GM18517 (cell line): ENCODE measurements at regions not wholly inside any gene's neighbourhood (a gene's known extent, or its start where the extent isn't known, plus 50 kb on each side); places are given as distances from the start of the nearest gene placed in this dataset.
"Not testable (repeated sequence)": the region's sequence is repeated elsewhere in the genome, so short reads cannot be mapped to it uniquely, and the experiment has no call there.

Source experiments
- ATAC-seq: cut with Tn5 transposase; IDR thresholded peaks from one replicate; pipeline ENCODE4 v1.9.1; 2021; ENCODE audit warnings: mild to moderate bottlenecking, moderate library complexity; ENCODE audit not compliant: unreplicated experiment

DNA sequence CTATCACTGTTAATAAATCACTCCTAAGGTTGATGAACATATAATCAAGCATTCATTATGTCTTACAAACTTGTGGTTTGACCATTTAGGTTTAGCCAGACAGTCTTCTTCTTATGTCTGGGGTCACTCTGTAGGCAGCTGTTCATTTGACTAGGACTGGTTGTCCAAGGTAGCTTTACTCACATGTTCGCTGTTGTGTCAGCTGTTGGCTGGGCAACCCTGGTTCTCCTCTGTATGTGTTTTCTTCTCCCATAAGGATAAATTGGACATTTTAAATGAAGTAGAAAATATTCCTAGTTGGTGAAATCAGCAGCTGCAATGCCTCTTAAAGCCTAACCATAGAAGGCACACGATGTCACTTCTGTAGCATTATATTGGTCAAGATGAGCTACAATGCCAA is 635.1 kb downstream of the EPHA3 start:
- no peak for ATAC-seq

DNA sequence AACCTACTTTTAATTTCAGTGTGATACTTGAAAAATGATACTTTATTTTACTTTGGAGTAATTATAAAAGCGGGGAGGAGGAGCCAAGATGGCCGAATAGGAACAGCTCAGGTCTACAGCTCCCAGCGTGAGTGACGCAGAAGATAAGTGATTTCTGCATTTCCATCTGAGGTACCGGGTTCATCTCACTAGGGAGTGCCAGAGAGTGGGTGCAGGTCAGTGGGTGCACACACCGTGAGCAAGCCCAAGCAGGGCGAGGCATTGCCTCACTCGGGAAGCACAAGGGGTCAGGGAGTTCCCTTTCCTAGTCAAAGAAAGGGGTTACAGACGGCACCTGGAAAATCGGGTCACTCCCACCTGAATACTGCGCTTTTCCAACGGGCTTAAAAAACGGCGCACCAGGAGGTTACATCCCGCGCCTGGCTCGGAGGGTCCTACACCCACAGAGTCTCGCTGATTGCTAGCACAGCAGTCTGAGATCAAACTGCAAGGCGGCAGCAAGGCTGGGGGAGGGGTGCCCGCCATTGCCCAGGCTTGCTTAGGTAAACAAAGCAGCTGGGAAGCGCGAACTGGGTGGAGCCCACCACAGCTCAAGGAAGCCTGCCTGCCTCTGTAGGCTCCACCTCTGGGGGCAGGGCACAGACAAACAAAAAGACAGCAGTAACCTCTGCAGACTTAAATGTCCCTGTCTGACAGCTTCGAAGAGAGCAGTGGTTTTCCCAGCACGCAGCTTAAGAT is 640.3 kb downstream of the EPHA3 start:
- not testable (repeated sequence) for ATAC-seq

DNA sequence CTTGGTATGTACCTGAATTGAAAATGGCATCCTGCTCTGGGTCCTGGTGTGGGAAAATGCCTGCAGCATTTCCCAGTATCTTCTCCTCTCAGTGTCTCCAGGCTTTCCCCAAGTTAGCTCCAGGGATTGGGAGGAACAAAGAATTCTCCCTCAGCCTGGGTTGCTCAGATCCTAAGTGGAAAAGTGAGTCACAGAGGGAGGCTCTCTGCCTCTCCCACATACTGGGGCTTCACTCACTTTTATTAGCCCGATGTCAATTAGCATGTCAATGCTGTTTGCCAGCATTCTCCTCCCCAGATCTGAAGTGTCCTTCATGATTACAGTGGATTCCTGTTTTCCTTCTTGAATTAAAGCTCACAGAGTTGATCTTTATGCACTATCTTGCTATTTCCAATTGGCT is 655.0 kb downstream of the EPHA3 start:
- ATAC-seq, result no peak

DNA sequence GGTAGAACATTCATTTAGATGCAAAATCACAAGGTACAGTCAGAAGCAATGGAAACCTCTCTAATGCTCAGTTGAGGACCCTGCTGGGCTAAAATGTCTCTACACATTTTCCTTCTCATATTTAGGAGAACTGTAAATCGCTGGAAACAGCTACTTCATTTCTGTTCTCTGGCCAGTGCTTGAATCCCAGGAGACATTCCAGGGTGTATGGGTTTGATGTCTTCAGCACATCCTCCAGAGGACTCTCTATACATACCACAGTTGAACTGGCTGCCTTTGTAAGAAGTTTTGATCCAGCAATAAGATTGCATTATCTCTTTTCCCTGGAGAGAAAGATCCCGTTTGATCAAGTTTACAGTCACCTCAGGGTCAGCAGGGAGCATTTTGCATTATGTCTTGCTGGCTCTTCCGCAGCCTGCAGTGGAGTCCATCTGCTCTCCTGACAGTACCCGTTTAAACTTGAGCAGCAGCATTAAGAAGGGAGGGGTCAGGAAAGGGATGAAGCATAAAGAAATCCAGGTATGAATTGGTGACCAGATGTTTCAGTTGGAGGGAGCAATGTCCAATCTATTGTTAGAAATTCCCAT is 676.0 kb downstream of the EPHA3 start:
- no peak for ATAC-seq

DNA sequence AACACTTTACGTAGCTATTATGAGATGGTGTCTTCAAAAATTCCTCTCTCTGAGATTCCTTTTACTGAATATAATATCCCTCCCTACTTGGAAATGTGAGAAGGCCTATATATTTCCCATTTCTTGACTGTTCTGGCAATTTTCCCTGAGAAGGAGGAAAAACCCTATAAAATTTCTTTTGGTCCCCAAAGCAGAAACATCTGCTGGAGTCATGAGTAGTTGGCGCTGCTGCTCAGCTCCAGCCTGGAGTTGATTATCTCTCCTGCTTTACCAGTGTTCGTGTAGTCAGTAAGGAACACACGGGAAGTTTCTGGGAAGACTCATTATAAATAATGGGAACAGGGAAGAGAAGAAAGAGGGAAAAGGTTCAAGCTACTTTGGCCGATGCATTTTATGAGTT is 680.1 kb downstream of the EPHA3 start:
- no peak for ATAC-seq

DNA sequence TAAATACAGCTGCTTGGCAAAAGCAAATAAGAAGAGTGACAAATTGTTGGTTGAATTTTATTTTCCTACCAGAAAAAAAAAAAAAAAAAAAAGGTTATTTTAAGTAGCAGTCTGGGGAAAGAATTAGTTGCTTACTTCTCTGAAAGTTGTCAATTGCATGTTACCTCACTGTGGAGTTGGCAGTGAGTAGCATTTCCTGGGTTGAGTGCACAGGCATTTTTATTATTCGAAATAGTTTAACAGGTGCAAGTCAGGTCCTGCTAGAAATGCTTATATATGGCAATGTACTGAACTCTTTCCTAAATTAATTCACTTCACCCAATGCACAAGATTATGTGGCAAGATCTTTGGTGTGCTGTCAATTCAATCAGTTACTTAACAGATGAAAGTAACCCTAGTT is 680.6 kb downstream of the EPHA3 start:
- ATAC-seq, result no peak

DNA sequence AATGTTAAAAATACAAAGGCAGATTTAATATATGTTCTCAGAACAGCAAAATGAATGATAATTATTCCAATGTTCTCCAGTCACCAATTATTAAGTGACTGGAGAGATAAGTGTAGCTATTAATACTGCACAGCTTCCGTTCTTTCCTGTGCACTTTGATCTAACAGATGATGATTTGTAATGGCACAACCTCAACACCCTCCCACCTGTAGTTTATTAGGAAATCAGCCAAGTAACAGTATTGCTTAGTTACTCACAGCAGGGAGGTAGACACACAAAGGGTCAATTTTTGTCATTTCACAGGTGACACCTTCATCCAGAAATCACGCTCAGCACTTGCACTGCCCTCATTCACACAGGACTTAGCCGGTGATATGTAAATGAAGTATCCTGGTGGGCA is 688.1 kb downstream of the EPHA3 start:
- ATAC-seq, result no peak

DNA sequence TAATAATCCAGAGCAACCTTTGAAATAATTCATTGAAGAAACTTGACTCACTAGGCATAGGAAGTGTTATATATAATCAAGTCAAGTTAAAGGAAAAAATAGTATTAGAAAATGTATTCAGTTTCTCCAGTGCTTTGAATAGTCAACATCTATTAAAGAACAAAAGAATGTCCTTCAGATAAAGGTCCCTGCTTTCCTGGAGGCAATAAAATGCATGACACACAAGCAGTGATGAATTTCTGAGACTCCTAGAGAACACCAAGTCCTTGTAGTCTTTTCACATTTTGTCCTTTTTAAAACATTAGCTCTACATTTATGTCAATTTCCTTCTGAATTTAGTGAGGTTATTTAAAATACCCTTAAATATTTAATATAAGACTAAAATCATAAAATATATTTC is 695.5 kb downstream of the EPHA3 start:
- ATAC-seq, result no peak

DNA sequence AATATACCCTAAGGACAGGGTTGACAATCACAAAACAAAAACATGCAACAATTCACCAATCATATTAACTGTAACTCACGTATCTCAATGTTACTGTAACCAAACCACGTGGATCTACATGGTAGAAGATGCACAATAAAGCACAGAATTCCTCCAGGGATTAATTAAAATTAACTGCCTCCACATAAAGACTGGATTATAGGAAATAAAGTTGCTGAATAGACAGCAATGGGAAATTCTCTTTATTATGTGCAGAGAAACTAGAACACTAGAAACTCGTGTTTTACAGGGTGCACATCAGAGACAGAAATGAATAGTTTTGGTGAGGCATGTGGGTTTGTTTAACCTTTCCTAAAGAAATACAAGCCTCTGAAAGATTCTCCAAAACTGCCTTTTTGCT is 696.3 kb downstream of the EPHA3 start:
- no peak for ATAC-seq

DNA sequence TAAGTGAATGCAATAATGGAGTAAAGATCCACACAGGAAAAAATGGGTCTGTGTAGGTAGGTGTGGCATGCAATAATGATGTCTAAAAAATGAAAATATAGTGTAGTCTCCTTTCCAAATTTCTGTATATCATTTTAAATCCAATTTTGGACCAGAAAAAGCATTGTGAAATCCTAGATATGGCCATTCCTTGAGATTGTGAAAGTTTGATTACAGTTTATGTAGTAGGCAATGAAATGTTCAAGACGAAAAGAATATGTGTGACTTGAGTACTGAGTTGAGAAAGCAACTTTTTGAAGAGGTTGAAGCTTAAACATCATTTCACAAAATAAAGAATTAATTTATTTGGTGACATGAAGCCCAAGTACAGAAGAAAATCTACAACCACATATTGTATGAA is 698.7 kb downstream of the EPHA3 start:
- no peak for ATAC-seq

DNA sequence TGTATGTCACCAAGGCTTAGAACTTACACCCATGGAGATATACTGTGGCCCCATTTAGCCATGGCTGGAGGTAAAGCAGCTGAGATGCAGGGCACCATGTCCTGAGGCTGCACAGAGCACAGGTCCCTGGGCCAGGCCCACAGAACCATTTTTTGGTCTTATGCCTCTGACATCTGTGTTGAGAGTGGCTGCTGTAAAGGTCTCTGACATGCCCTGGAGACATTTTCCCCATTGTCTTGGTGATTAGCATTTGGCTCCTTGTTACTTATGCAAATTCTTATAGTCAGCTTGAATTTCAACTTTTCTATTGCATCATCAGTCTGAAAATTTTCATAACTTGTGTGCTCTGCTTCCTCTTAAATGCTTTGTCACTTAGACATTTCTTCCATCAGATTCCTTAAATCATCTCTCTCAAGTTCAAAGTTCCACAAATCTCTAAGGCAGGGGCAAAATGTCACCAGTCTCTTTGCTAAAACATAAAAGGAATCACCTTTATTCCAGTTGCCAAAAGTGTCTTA is 701.3 kb downstream of the EPHA3 start:
- no peak for ATAC-seq

DNA sequence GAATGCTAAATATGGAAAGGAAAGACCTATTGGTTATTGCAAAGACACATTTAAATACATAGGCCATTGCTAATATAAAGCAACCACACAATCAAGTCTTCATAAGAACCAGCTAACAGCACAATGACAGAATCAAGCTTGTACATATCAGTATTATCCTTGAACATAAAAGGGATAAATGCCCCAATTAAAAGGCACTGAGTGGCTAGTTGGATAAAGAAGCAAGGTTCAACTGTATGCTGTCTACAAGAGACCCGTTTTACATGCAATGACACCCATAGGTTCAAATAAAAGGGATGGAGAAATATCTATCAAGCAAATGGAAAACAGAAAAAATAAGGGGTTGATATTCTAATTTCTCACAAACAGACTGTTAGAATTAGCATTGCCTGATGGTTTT is 706.1 kb downstream of the EPHA3 start:
- no peak for ATAC-seq

DNA sequence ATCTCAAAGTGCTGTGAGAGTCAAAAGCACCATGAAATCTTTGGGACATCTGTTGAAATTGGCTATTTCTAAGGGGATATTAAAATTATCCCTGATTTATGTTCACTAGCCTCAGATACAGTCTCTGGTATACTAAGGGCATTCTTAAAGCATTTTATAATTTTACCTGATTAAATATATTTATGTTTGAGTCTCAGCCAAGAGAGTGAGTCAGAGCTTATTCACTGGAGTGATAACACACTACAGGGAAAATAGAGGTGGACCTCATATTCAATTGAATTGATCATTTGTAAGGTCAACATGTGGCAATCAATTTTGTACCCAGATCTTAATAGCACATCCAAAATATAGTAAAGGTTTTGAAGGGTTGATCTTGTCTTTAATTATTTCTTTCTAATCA is 733.6 kb downstream of the EPHA3 start:
- no peak for ATAC-seq

DNA sequence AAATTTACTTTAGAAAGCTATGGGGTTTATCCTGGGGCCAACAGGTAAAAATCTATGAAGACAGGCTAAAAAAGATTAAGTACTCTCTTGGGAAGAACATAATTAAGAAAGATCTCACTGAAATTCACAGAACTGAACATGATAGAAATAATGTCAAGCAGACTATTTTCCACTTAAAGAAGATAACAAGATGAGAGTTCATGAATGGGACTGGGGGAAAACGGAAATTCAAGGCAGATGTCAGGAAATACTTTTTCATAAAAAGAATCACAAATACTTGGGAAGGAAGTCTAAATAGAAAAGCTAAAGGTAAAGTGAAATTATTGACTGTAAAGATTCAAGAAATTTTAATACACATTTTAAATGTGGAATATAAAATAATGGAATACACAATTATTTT is 737.6 kb downstream of the EPHA3 start:
- ATAC-seq, result no peak

DNA sequence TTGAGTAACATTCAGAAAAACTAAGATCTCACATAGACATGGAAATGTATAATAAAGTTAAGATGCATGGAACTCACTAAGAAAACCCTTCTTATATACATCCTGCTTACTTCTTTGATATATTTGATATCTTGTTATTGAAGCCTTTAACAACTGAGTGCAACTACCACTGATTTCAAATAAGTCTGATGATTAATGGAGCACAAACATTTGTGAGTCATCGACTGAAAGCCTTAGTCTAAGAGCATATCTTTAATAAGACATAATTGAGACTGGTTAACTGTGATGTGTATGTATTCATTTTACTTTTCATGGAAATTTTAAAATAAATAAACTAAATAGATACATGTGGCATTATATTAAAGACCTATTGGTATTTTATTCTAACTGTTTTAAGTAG is 740.5 kb downstream of the EPHA3 start:
- ATAC-seq, result no peak

DNA sequence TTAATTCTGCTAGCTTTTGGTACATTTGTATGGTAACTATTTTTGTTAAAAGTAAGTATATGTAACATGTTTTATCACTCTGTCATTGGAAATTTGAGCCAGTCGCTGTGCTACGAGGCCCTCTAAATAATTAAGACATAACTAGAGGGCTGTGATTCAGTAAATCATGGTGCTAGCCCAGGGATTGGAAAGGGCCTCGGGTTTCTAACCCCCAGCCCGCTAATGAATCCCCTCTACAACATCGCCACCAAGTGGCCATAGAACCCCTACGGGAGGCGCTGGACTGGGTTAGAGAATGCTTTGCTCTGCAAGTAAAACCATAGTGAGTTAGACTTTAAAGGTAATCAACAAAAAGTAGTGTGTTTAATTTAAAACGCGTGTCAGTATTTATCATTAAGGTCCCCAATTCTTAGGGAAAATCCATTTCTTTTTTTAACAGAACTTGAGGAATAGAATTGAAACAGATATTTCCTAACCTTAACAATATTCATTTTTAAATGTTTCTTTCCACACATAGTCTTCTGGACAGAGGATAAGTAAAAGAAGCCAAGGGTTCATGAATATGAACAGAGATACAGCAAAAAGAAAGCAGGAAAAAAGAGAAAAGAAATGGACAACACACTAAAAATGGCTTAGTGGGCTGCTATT is 744.7 kb downstream of the EPHA3 start:
- no peak for ATAC-seq

DNA sequence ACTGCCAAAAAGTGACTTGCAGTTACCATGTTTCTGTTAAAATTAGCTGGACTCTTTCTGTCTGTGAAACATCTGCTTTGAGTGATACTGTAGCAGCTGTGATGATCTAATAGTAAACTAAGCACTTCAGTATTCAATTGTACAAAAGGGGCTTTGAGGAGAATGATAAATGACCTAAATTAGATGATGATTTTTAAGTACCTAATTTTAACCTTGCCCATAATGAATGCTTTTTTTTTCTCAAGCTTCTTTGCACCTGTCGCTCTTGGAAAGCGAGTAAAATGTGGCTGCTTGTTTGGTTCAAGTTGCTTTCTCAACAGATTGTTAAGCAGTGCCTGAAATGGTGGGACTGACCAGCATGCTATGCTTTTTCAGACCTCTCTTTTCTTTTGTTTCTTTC is 752.3 kb downstream of the EPHA3 start:
- ATAC-seq, result no peak

DNA sequence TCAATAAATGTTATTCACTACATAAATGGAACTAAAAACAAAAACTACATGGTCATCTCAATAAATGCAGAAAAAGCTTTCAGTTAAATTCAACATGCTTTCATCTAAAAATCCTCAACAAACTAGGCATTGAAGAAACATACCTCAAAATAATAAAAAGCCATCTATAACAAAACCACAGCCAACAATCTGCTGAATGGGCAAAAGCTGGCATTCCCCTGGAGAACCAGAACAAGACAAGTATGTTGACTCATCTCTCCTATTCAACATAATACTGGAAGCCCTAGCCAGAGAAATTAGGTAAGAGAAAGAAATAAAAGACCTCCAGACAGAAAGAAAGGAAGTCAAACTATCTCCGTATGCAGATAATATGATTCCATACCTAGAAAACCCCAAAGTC is 759.9 kb downstream of the EPHA3 start:
- ATAC-seq, result no peak

DNA sequence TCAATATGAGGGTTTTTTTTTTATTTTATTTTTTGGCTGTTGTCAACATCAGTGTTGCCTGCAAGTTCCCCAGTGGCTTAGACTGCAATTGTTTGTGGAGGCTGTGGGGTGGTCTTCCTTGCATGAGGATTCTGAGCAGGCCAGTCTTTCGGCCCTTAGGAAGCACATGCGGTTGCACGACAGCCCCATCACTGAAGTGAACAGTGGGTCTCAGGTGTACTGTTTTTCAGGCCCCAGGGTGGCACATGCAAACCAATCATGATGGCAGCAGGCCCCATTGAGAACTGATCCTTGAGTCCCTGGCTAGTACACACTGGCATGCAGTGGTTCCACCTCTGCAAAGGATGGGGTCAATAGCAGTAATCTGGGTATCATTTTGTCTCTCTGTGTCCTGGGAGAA is 768.7 kb downstream of the EPHA3 start:
- ATAC-seq, result no peak

DNA sequence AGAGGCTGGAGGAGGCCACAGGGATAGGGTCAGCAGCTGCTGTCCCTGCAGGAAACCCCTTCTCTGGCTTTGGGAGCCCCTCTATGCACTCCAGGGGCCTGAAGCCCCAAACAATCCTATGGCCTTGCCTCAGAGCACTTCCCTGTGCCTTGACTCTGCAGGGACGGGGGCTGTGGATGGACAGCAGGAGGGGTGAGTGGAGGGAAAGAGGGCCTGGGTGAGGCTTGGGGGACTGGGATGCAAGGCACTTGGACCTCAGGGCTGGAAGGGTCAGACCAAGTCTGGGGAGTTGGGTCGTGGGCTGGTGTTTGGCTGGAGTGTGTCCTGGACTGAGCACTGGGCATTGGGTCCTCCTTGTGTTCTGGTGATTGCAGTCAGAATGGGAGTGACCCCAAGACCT is 769.8 kb downstream of the EPHA3 start:
- ATAC-seq, result no peak

DNA sequence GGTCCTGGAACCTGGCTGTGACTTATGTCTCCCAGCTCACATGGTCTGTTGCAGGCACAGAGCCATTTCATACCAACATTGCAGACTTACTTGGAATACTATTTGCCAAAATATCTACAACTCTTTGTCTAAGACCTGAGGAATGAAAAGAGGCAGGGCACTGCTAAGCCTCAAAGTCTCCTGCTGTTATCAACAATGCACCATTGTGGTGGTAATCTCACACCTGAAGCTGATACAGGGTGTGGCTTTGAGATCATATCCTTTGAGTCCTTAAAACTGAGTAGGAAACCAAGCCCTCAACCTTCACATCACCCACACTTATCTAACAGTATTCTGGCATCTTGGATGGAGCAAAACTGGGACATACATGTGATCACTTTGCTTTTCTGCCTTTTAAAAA is 782.0 kb downstream of the EPHA3 start:
- no peak for ATAC-seq

DNA sequence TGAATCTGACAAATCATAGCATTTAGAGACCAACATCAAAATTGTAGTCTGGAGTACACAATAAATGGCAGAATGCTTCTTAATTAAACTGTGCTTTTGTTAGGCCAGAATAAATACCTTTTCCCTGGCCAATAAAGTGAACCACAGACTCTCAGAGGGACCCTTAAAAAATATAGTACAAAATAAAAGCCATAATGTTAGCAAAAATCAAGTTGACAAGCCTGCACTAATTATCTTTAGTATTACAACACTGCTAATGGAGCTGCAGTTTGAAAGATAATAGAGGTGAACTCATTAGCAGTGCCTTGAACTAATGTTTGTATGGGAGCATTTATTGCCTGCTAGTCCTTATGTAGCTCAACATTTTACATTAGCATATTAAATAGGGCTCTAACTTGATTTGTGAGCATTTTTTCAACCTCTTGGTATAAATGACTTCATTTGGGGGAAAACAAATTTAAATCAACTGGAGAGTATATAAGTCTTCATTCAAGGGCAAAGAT is 801.3 kb downstream of the EPHA3 start:
- ATAC-seq, result no peak
